GM23338 (cell line): ENCODE measurements at regions not wholly inside any gene's neighbourhood (a gene's known extent, or its start where the extent isn't known, plus 50 kb on each side); places are given as distances from the start of the nearest gene placed in this dataset.

ENCODE experiments used
- ATAC-seq: fragments of 200-7000 bp; cut with Tn5 transposase; 3 replicates; pipeline ENCODE4 v1.9.1; 2020
- DNase-seq: peaks from one replicate; pipeline ENCODE4 v3.0.0-alpha.2; 2015; ENCODE audit warnings: low spot score
- H2AFZ ChIP-seq: fragments of 200-600 bp; sonication (generic); 2 replicates; pipeline ENCODE4 v1.8.0; 2016; ENCODE audit warnings: antibody characterized with exemption, mild to moderate bottlenecking, moderate library complexity
- H3F3A ChIP-seq: fragments of 200-600 bp; sonication (generic); replicated peaks from 2 replicates; pipeline ENCODE4 v1.8.0; 2017; ENCODE audit warnings: antibody characterized with exemption, mixed run types, low read depth
- H3K27ac ChIP-seq: fragments of 200-600 bp; sonication (generic); 2 replicates; pipeline ENCODE4 v1.6.1; 2016; ENCODE audit warnings: low read depth
- H3K27me3 ChIP-seq: fragments of 200-600 bp; sonication (generic); 2 replicates; pipeline ENCODE4 v1.8.0; 2016; ENCODE audit warnings: mild to moderate bottlenecking, mixed run types, moderate library complexity; ENCODE audit not compliant: insufficient read depth
- H3K36me3 ChIP-seq: fragments of 200-600 bp; sonication (generic); 2 replicates; pipeline ENCODE4 v1.8.0; 2016; ENCODE audit warnings: mild to moderate bottlenecking; ENCODE audit not compliant: insufficient read depth
- H3K4me1 ChIP-seq: fragments of 200-600 bp; sonication (generic); 2 replicates; pipeline ENCODE4 v1.8.0; 2016; ENCODE audit warnings: mild to moderate bottlenecking, moderate library complexity; ENCODE audit not compliant: insufficient read depth
- H3K4me2 ChIP-seq: fragments of 200-600 bp; sonication (generic); 2 replicates; pipeline ENCODE4 v1.7.1; 2017; ENCODE audit warnings: mixed run types
- H3K4me3 ChIP-seq: fragments of 200-600 bp; sonication (generic); 2 replicates; pipeline ENCODE4 v1.6.1; 2016; ENCODE audit warnings: mixed run types
- H3K79me2 ChIP-seq: fragments of 200-600 bp; sonication (generic); replicated peaks from 2 replicates; pipeline ENCODE4 v1.8.0; 2017; ENCODE audit warnings: mild to moderate bottlenecking; ENCODE audit not compliant: insufficient read depth
- H3K9me2 ChIP-seq: fragments of 200-600 bp; sonication (generic); 2 replicates; pipeline ENCODE4 v1.8.0; 2017; ENCODE audit not compliant: insufficient read depth
- H4K20me1 ChIP-seq: fragments of 200-600 bp; sonication (generic); replicated peaks from 2 replicates; pipeline ENCODE4 v1.8.0; 2017; ENCODE audit warnings: mild to moderate bottlenecking; ENCODE audit not compliant: insufficient read depth
- H3K27ac Mint-ChIP-seq: 2 replicates; pipeline ENCODE4 v1.8.0; 2020; ENCODE audit warnings: inconsistent platforms, mild to moderate bottlenecking, moderate library complexity, mixed read lengths
- H3K27me3 Mint-ChIP-seq: 3 replicates; pipeline ENCODE4 v1.8.0; 2022; ENCODE audit warnings: low read depth, mild to moderate bottlenecking, moderate library complexity, mixed read lengths, inconsistent platforms; ENCODE audit not compliant: insufficient read depth, poor library complexity
- H3K36me3 Mint-ChIP-seq: 3 replicates; pipeline ENCODE4 v1.8.0; 2021; ENCODE audit warnings: low read depth, mild to moderate bottlenecking, inconsistent platforms, moderate library complexity, mixed read lengths
- H3K4me1 Mint-ChIP-seq: 3 replicates; pipeline ENCODE4 v1.8.0; 2020; ENCODE audit warnings: mild to moderate bottlenecking, inconsistent platforms, mixed read lengths
- H3K4me3 Mint-ChIP-seq: 3 replicates; pipeline ENCODE4 v1.8.0; 2021; ENCODE audit warnings: moderate library complexity, mild to moderate bottlenecking, inconsistent platforms, mixed read lengths
- H3K9me3 Mint-ChIP-seq: 3 replicates; pipeline ENCODE4 v1.8.0; 2020; ENCODE audit warnings: moderate library complexity, mild to moderate bottlenecking, inconsistent platforms, mixed read lengths
- CREB1 ChIP-seq: fragments of 250-450 bp; sonication (Bioruptor Pico); IDR thresholded peaks from 2 replicates; pipeline ENCODE4 v1.5.0; 2020; ENCODE audit warnings: low read depth, mild to moderate bottlenecking, moderate library complexity
- ETS1 ChIP-seq: IDR thresholded peaks from 2 replicates; pipeline ENCODE4 v1.6.1; 2016; ENCODE audit warnings: antibody characterized with exemption
- EZH2 ChIP-seq: fragments of 200-600 bp; sonication (generic); IDR thresholded peaks from one replicate; pipeline ENCODE4 v1.8.0; 2017; ENCODE audit warnings: antibody characterized with exemption, mild to moderate bottlenecking, low read depth; ENCODE audit not compliant: unreplicated experiment
- EZH2phosphoT487 ChIP-seq: fragments of 200-600 bp; sonication (generic); IDR thresholded peaks from one replicate; pipeline ENCODE4 v1.8.1; 2018; ENCODE audit warnings: antibody characterized with exemption; ENCODE audit not compliant: unreplicated experiment
- JUNB ChIP-seq: IDR thresholded peaks from one replicate; pipeline ENCODE4 v1.6.1; 2016; ENCODE audit warnings: antibody characterized with exemption; ENCODE audit not compliant: unreplicated experiment
- NANOG ChIP-seq: IDR thresholded peaks from 2 replicates; pipeline ENCODE4 v1.6.1; 2016; ENCODE audit warnings: antibody characterized with exemption, borderline replicate concordance
- POLR2AphosphoS5 ChIP-seq: IDR thresholded peaks from 2 replicates; pipeline ENCODE4 v1.6.1; 2016; ENCODE audit warnings: antibody characterized with exemption, low read depth
- STAT1 ChIP-seq: IDR thresholded peaks from one replicate; pipeline ENCODE4 v1.6.1; 2016; ENCODE audit warnings: antibody characterized with exemption; ENCODE audit not compliant: unreplicated experiment
- ZNF114 ChIP-seq: fragments of 250-450 bp; sonication (Bioruptor Pico); IDR thresholded peaks from 2 replicates; pipeline ENCODE4 v1.5.0; 2020; ENCODE audit warnings: mild to moderate bottlenecking, moderate library complexity
- ZNF331 ChIP-seq: fragments of 250-450 bp; sonication (Bioruptor Pico); IDR thresholded peaks from 2 replicates; pipeline ENCODE4 v1.5.0; 2020; ENCODE audit warnings: low read depth, mild to moderate bottlenecking, moderate library complexity
- ZNF462 ChIP-seq: fragments of 250-450 bp; sonication (Bioruptor Pico); IDR thresholded peaks from 2 replicates; pipeline ENCODE4 v1.5.0; 2020; ENCODE audit warnings: mild to moderate bottlenecking, moderate library complexity
- TF ChIP-seq, protein P1 (sequence below): IDR thresholded peaks from one replicate; pipeline ENCODE4 v1.6.1; 2018; ENCODE audit warnings: antibody characterized with exemption; ENCODE audit not compliant: unreplicated experiment
- TF ChIP-seq, protein P2 (sequence below), 2 experiments: fragments of 200-600 bp in 1 of 2; sonication (generic) in 1 of 2; conservative IDR thresholded peaks; 2 replicates each; pipeline versions ENCODE4 v1.5.1 to v1.6.1; 2016 to 2017; ENCODE audit warnings: antibody characterized with exemption in 2 of 2, low read depth in 2 of 2, mild to moderate bottlenecking in 2 of 2, moderate library complexity in 1 of 2

GRCh38 chr5:168012006-168012405, 279.4 kb upstream of the WWC1 start:
- Histone ChIP-seq H4K20me1 (no peaks in the 10 kb centered on the region), H3K4me3 (no peak overlapping the region), H3K79me2 (no peaks in the 10 kb centered on the region), H3K4me2 (no peak overlapping the region), H3F3A (no peaks in the 10 kb centered on the region), H3K27me3 (no peaks in the 10 kb centered on the region), H2AFZ (no peak overlapping the region), H3K27ac (no peak overlapping the region), H3K36me3 (no peaks in the 10 kb centered on the region), H3K4me1 (no peaks in the 10 kb centered on the region), H3K9me2 (0 out of 2 replicates have a peak, but pooled peaks cover 6% of the 10 kb centered on the region)
- TF ChIP-seq, protein P1, sequence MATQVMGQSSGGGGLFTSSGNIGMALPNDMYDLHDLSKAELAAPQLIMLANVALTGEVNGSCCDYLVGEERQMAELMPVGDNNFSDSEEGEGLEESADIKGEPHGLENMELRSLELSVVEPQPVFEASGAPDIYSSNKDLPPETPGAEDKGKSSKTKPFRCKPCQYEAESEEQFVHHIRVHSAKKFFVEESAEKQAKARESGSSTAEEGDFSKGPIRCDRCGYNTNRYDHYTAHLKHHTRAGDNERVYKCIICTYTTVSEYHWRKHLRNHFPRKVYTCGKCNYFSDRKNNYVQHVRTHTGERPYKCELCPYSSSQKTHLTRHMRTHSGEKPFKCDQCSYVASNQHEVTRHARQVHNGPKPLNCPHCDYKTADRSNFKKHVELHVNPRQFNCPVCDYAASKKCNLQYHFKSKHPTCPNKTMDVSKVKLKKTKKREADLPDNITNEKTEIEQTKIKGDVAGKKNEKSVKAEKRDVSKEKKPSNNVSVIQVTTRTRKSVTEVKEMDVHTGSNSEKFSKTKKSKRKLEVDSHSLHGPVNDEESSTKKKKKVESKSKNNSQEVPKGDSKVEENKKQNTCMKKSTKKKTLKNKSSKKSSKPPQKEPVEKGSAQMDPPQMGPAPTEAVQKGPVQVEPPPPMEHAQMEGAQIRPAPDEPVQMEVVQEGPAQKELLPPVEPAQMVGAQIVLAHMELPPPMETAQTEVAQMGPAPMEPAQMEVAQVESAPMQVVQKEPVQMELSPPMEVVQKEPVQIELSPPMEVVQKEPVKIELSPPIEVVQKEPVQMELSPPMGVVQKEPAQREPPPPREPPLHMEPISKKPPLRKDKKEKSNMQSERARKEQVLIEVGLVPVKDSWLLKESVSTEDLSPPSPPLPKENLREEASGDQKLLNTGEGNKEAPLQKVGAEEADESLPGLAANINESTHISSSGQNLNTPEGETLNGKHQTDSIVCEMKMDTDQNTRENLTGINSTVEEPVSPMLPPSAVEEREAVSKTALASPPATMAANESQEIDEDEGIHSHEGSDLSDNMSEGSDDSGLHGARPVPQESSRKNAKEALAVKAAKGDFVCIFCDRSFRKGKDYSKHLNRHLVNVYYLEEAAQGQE, result no peak
- no peak for TF ChIP-seq POLR2AphosphoS5
- TF ChIP-seq ETS1, result no peak
- TF ChIP-seq, protein P2, sequence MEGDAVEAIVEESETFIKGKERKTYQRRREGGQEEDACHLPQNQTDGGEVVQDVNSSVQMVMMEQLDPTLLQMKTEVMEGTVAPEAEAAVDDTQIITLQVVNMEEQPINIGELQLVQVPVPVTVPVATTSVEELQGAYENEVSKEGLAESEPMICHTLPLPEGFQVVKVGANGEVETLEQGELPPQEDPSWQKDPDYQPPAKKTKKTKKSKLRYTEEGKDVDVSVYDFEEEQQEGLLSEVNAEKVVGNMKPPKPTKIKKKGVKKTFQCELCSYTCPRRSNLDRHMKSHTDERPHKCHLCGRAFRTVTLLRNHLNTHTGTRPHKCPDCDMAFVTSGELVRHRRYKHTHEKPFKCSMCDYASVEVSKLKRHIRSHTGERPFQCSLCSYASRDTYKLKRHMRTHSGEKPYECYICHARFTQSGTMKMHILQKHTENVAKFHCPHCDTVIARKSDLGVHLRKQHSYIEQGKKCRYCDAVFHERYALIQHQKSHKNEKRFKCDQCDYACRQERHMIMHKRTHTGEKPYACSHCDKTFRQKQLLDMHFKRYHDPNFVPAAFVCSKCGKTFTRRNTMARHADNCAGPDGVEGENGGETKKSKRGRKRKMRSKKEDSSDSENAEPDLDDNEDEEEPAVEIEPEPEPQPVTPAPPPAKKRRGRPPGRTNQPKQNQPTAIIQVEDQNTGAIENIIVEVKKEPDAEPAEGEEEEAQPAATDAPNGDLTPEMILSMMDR (conservative IDR thresholded peaks at IDR 0.05; ENCODE audit: low read depth in 2 of 2), result no peak
- no peak for TF ChIP-seq ZNF462
- TF ChIP-seq ZNF114, result no peak
- TF ChIP-seq NANOG, result no peak
- TF ChIP-seq EZH2, result no peak
- TF ChIP-seq JUNB, result no peak
- no peak for TF ChIP-seq STAT1
- TF ChIP-seq CREB1 (CRISPR knock-in tag), result no peak
- TF ChIP-seq EZH2phosphoT487, result no peak
- no peak for TF ChIP-seq ZNF331 (CRISPR knock-in tag)
- Mint-ChIP-seq H3K36me3 (no peaks in the 10 kb centered on the region; the same call in 2 of the 3 replicates), H3K4me3 (no peak overlapping the region), H3K27me3 (no peaks in the 10 kb centered on the region), H3K27ac (no peak overlapping the region), H3K4me1 (no peaks in the 10 kb centered on the region), H3K9me3 (no peaks in the 10 kb centered on the region)
- no peak for ATAC-seq
- no peak for DNase-seq
